ENCODE measurements at regions not wholly inside any gene's neighbourhood (a gene's known extent, or its start where the extent isn't known, plus 50 kb on each side); places are given as distances from the start of the nearest gene placed in this dataset.

GRCh38 chr17:65362826-65363225 lies 198.6 kb downstream of the AXIN2 start:
- no peak overlapping the region for H3K27ac ChIP-seq (replicated peaks)
- intact Hi-C loops (cut with micrococcal nuclease): no loop called here
- H3K36me3 ChIP-seq: no peaks in the 10 kb centered on the region
- H3K9me3 ChIP-seq (replicated peaks): no peaks in the 10 kb centered on the region
- no peak overlapping the region for H3K4me3 ChIP-seq
- TF ChIP-seq CTCF (IDR thresholded peaks at IDR 0.05; ENCODE audit: borderline replicate concordance): no peak
- DNase-seq: no peak
- H3K27me3 ChIP-seq (ENCODE audit: low read depth): peaks cover 34% of the 10 kb centered on the region
- H3K4me1 ChIP-seq: no peaks in the 10 kb centered on the region

- intact Hi-C loops (cut with micrococcal nuclease): no loop called here
- H3K36me3 ChIP-seq: no peaks in the 10 kb centered on the region
Measured at GRCh38 chr17:65360961-65361552, 200.4 kb downstream of the AXIN2 start.

GRCh38 chr17:65359016-65359415 lies 202.4 kb downstream of the AXIN2 start:
- no peak for DNase-seq
- intact Hi-C loops (cut with micrococcal nuclease): no loop called here
- Histone ChIP-seq H3K36me3 (no peaks in the 10 kb centered on the region), H3K9me3 (replicated peaks) (no peaks in the 10 kb centered on the region), H3K27ac (replicated peaks) (no peak overlapping the region), H3K4me1 (no peaks in the 10 kb centered on the region), H3K4me3 (no peak overlapping the region), H3K27me3 (ENCODE audit: low read depth) (peaks cover 43% of the 10 kb centered on the region)
- no peak for TF ChIP-seq CTCF (IDR thresholded peaks at IDR 0.05; ENCODE audit: borderline replicate concordance)

More at GRCh38 chr17:65360961-65361552, 200.4 kb downstream of the AXIN2 start:
- no peaks in the 10 kb centered on the region for H3K4me1 ChIP-seq
- H3K4me3 ChIP-seq: no peak overlapping the region
- H3K27ac ChIP-seq (replicated peaks): no peak overlapping the region
- no peak for TF ChIP-seq CTCF (IDR thresholded peaks at IDR 0.05; ENCODE audit: borderline replicate concordance)
- H3K9me3 ChIP-seq (replicated peaks): no peaks in the 10 kb centered on the region
- peaks cover 40% of the 10 kb centered on the region for H3K27me3 ChIP-seq (ENCODE audit: low read depth)
- no peak for DNase-seq

GRCh38 chr17:65356536-65356935 lies 204.9 kb downstream of the AXIN2 start:
- no peaks in the 10 kb centered on the region for H3K4me1 ChIP-seq
- TF ChIP-seq CTCF (IDR thresholded peaks at IDR 0.05; ENCODE audit: borderline replicate concordance): no peak
- peaks cover 37% of the 10 kb centered on the region for H3K27me3 ChIP-seq (ENCODE audit: low read depth)
- H3K9me3 ChIP-seq (replicated peaks): no peaks in the 10 kb centered on the region
- no peak overlapping the region for H3K4me3 ChIP-seq
- no peaks in the 10 kb centered on the region for H3K36me3 ChIP-seq
- no peak for DNase-seq
- intact Hi-C loops (cut with micrococcal nuclease): no loop called here
- H3K27ac ChIP-seq (replicated peaks): no peak overlapping the region

- DNase-seq: no peak
Measured at GRCh38 chr17:65355246-65355645, 206.2 kb downstream of the AXIN2 start.

More at GRCh38 chr17:65355246-65355645, 206.2 kb downstream of the AXIN2 start:
- Histone ChIP-seq H3K36me3 (no peaks in the 10 kb centered on the region), H3K4me3 (no peak overlapping the region), H3K27me3 (ENCODE audit: low read depth) (peaks cover 31% of the 10 kb centered on the region), H3K4me1 (no peaks in the 10 kb centered on the region), H3K9me3 (replicated peaks) (peaks cover 7% of the 10 kb centered on the region), H3K27ac (replicated peaks) (no peak overlapping the region)
- no peak for TF ChIP-seq CTCF (IDR thresholded peaks at IDR 0.05; ENCODE audit: borderline replicate concordance)
- intact Hi-C loops (cut with micrococcal nuclease): no loop called here

All from left ventricle myocardium inferior (tissue), 1 donor.